NB4 (cell line): ENCODE measurements at regions not wholly inside any gene's neighbourhood (a gene's known extent, or its start where the extent isn't known, plus 50 kb on each side); places are given as distances from the start of the nearest gene placed in this dataset.

Experiments
- POLR2A ChIP-seq: IDR thresholded peaks from 2 replicates; pipeline ENCODE4 v1.6.1; 2011; ENCODE audit warnings: mild to moderate bottlenecking; ENCODE audit not compliant: insufficient read length; ENCODE audit errors: extremely low read depth
- TF ChIP-seq, protein P1 (sequence below): IDR thresholded peaks from one replicate; pipeline ENCODE4 v1.5.1; 2012; ENCODE audit warnings: low read depth, low read length

DNA sequence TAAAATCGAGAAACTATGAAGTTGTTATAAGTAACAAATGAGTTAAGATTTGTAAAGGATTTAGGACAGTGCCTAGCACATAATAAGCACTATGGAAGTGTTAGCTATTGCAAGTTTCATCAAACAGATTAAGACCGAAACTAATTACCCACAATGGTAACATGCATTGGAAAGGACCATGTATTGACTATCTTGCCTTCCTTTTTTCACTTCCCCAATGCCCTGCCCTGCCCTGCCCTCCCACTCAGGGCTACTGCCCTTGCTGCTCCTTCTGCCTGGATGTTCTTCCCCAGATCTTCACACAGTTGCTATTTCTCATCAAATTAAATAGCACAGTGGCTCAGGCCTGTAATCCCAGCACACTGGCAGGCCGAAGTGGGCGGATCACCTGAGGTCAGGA lies 202.1 kb upstream of the PSMD7 start:
- TF ChIP-seq, protein P1, sequence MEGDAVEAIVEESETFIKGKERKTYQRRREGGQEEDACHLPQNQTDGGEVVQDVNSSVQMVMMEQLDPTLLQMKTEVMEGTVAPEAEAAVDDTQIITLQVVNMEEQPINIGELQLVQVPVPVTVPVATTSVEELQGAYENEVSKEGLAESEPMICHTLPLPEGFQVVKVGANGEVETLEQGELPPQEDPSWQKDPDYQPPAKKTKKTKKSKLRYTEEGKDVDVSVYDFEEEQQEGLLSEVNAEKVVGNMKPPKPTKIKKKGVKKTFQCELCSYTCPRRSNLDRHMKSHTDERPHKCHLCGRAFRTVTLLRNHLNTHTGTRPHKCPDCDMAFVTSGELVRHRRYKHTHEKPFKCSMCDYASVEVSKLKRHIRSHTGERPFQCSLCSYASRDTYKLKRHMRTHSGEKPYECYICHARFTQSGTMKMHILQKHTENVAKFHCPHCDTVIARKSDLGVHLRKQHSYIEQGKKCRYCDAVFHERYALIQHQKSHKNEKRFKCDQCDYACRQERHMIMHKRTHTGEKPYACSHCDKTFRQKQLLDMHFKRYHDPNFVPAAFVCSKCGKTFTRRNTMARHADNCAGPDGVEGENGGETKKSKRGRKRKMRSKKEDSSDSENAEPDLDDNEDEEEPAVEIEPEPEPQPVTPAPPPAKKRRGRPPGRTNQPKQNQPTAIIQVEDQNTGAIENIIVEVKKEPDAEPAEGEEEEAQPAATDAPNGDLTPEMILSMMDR: no peak
- TF ChIP-seq POLR2A: no peak
